CD4-positive, alpha-beta memory T cell (primary cell): ENCODE measurements at regions not wholly inside any gene's neighbourhood (a gene's known extent, or its start where the extent isn't known, plus 50 kb on each side); places are given as distances from the start of the nearest gene placed in this dataset.

ENCODE experiments used
- CTCF ChIA-PET: fragments of 350-600 bp; sonication (Branson Sonifier 250); formaldehyde crosslinking; loops from one replicate; lab custom pipeline; 2021; ENCODE audit warnings: inconsistent platforms; ENCODE audit not compliant: partially characterized antibody; lab: Charles Lee
- POLR2A ChIA-PET: fragments of 350-600 bp; sonication (Branson Sonifier 250); formaldehyde crosslinking; loops from one replicate; lab custom pipeline; 2021; ENCODE audit not compliant: partially characterized antibody; lab: Charles Lee
- DNase-seq, 5 donors: peaks; one replicate each; pipeline versions ENCODE4 v3.0.0 to v3.0.0-alpha.2; 2020 to 2022; ENCODE audit warnings: mixed read lengths in 1 of 5
- H3K27ac ChIP-seq: one replicate; pipeline ENCODE4 v1.7.0; 2013; ENCODE audit warnings: low read depth, low read length
- H3K27me3 ChIP-seq: 2 replicates; pipeline ENCODE4 v1.7.0; 2013; ENCODE audit warnings: mild to moderate bottlenecking, low read length, moderate library complexity; ENCODE audit not compliant: insufficient read depth
- H3K36me3 ChIP-seq: 2 replicates; pipeline ENCODE4 v1.7.0; 2013; ENCODE audit warnings: mild to moderate bottlenecking, low read length, moderate library complexity; ENCODE audit not compliant: insufficient read depth
- H3K4me1 ChIP-seq: 2 replicates; pipeline ENCODE4 v1.7.0; 2013; ENCODE audit warnings: mild to moderate bottlenecking, low read length, moderate library complexity; ENCODE audit not compliant: insufficient read depth
- H3K4me3 ChIP-seq, 2 donors: one replicate each; pipeline ENCODE4 v1.7.0; 2013; ENCODE audit warnings: low read length in 2 of 2, mild to moderate bottlenecking in 1 of 2
- H3K9me3 ChIP-seq, 2 donors: one replicate each; pipeline ENCODE4 v1.7.0; 2013; ENCODE audit warnings: low read length in 2 of 2, control low read depth in 1 of 2; ENCODE audit not compliant: control insufficient read depth in 1 of 2
- H3K27ac Mint-ChIP-seq, 7 donors: one replicate each; pipeline ENCODE4 v1.8.0; 2020 to 2021; ENCODE audit warnings: mixed read lengths in 7 of 7, mild to moderate bottlenecking in 6 of 7, inconsistent platforms in 3 of 7, moderate library complexity in 3 of 7
- H3K27me3 Mint-ChIP-seq, 2 donors: one replicate each; pipeline ENCODE4 v1.8.0; 2020 to 2021; ENCODE audit warnings: mixed read lengths in 2 of 2
- H3K36me3 Mint-ChIP-seq, 2 donors: one replicate each; pipeline ENCODE4 v1.8.0; 2020 to 2021; ENCODE audit warnings: mixed read lengths in 2 of 2, inconsistent platforms in 1 of 2, mild to moderate bottlenecking in 1 of 2
- H3K4me1 Mint-ChIP-seq, 4 donors: one replicate each; pipeline ENCODE4 v1.8.0; 2020 to 2021; ENCODE audit warnings: mixed read lengths in 4 of 4, mild to moderate bottlenecking in 1 of 4
- H3K4me3 Mint-ChIP-seq, 8 donors: one replicate each; pipeline ENCODE4 v1.8.0; 2020 to 2021; ENCODE audit warnings: mixed read lengths in 8 of 8, mild to moderate bottlenecking in 7 of 8, moderate library complexity in 6 of 8, inconsistent platforms in 3 of 8
- H3K9me3 Mint-ChIP-seq, 8 donors: one replicate each; pipeline ENCODE4 v1.8.0; 2020 to 2021; ENCODE audit warnings: mixed read lengths in 8 of 8, mild to moderate bottlenecking in 5 of 8, inconsistent platforms in 3 of 8, moderate library complexity in 1 of 8
- intact Hi-C: fragments of 100-400 bp; cut with micrococcal nuclease; formaldehyde crosslinking; loops from one replicate; pipeline ENCODE4 v1.15.1; 2023

DNA sequence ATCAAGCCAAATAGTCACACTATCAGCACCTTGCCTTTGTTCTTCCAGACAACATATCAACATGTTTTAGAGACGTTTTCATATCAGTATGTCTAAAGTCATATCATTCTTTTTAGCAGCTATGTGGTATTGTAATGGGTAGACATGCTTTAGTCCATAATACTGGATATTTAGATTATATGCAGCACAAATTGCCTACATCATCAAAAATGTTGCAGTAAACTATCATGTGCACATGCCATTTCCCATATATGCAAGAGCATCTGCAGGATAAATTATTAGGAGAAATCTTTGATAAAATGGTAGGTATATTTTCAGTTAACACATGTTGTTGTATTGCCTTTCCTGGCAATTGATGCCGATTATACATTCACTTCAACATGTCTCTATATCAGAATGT, 636.5 kb downstream of the XIRP2 start:
- Mint-ChIP-seq H3K4me1 (no peaks in the 10 kb centered on the region), H3K4me3 (no peak overlapping the region), H3K9me3 (peaks cover 0 to 4% (median 0%) of the 10 kb centered on the region in 8 donors), H3K27me3 (no peaks in the 10 kb centered on the region), H3K27ac (no peak overlapping the region), H3K36me3 (no peaks in the 10 kb centered on the region)
- no peak for DNase-seq
- POLR2A ChIA-PET: no interaction called here
- no peaks in the 10 kb centered on the region for H3K36me3 ChIP-seq
- no peaks in the 10 kb centered on the region for H3K4me1 ChIP-seq
- no peaks in the 10 kb centered on the region for H3K9me3 ChIP-seq
- intact Hi-C loops: no loop called here
- no peaks in the 10 kb centered on the region for H3K27me3 ChIP-seq
- CTCF ChIA-PET: no interaction called here
- H3K4me3 ChIP-seq: no peak overlapping the region
- H3K27ac ChIP-seq: no peak overlapping the region

DNA sequence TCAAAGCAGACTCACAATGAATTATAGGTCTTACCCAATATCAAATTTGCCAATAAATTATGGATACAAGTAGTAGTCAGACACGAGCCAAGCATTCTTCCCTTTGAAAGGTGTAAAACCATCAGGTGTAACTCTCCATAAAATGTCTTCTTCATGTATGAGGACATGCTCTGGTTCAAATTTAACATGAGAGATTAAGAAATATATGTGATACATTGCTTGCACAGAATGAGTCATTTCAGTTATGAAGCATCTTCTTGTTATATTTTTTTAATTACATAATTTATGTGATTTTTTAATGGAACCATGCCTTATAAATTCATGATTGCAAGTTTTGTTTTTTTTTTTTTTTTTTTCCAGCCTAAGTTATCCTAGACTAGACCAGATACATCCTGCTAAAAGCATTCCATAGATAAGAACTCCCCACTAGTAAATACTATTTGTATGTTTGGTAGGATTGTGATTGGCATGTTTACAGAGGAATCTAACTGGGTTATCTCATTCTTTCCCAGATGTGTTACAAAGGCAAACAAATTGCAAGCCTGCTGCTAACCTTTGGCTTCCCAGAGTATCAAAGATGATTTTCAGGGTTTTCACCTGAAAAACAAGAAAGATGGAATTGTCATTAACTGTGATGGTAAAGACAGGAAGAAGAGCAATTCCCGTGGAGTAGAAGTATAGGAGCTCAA, 621.9 kb downstream of the XIRP2 start:
- no peaks in the 10 kb centered on the region for H3K36me3 ChIP-seq
- H3K4me1 ChIP-seq: no peaks in the 10 kb centered on the region
- H3K4me3 ChIP-seq: no peak overlapping the region
- CTCF ChIA-PET: no interaction called here
- Mint-ChIP-seq H3K27me3 (no peaks in the 10 kb centered on the region), H3K4me3 (no peak overlapping the region), H3K9me3 (peaks cover 0 to 2% (median 0%) of the 10 kb centered on the region in 8 donors), H3K27ac (no peak overlapping the region), H3K4me1 (no peaks in the 10 kb centered on the region), H3K36me3 (no peaks in the 10 kb centered on the region)
- H3K9me3 ChIP-seq: no peaks in the 10 kb centered on the region
- POLR2A ChIA-PET: no interaction called here
- intact Hi-C loops: no loop called here
- no peak for DNase-seq
- no peak overlapping the region for H3K27ac ChIP-seq
- H3K27me3 ChIP-seq: no peaks in the 10 kb centered on the region

DNA sequence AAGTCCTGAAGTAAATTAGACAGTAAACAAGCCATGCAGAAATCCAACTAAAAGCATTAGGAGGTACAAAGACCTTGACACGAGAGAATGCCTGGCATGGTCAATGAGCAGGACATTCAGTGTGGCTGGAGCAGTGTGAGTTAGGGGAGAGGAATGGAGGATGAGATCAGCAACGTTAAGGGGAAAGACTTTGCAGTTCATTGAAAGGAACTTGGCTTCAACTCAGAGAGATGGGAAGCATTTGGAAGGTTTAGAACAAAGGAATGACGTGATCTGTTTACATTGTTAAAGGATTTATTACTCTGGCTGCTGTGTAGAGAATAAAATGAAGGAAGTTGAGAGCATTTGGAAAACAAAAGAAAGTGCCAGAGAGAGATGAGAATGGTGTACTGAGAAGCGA, 621.3 kb downstream of the XIRP2 start:
- POLR2A ChIA-PET: no interaction called here
- no peak overlapping the region for H3K4me3 ChIP-seq
- H3K27ac ChIP-seq: no peak overlapping the region
- intact Hi-C loops: no loop called here
- Mint-ChIP-seq H3K36me3 (no peaks in the 10 kb centered on the region), H3K9me3 (peaks cover 0 to 2% (median 0%) of the 10 kb centered on the region in 8 donors), H3K27me3 (no peaks in the 10 kb centered on the region), H3K27ac (no peak overlapping the region), H3K4me1 (no peaks in the 10 kb centered on the region), H3K4me3 (no peak overlapping the region)
- H3K9me3 ChIP-seq: no peaks in the 10 kb centered on the region
- H3K27me3 ChIP-seq: no peaks in the 10 kb centered on the region
- no peaks in the 10 kb centered on the region for H3K4me1 ChIP-seq
- H3K36me3 ChIP-seq: no peaks in the 10 kb centered on the region
- CTCF ChIA-PET: no interaction called here
- no peak for DNase-seq

DNA sequence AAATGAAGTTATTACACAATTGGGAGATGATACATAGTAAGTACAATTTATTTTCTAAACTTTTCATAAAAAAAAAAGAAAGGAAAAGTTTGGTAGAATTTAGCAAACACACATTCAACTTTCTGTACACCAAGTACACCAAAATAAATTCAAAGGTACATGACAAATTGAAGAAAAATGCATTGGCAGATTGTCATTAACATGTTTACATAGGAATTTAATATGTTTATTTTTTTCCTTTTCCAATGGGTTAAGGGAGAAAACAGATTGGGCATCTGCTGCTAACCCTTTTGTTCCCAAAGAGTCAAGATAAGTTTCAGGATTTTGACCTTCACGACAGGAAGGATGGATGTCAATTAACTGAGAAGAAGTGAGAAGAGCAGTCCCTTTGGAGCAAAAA, 620.4 kb downstream of the XIRP2 start:
- intact Hi-C loops: no loop called here
- Mint-ChIP-seq H3K27me3 (no peaks in the 10 kb centered on the region), H3K27ac (no peak overlapping the region), H3K4me3 (no peak overlapping the region), H3K9me3 (peaks cover 0 to 2% (median 0%) of the 10 kb centered on the region in 8 donors), H3K36me3 (no peaks in the 10 kb centered on the region), H3K4me1 (no peaks in the 10 kb centered on the region)
- POLR2A ChIA-PET: no interaction called here
- H3K9me3 ChIP-seq: no peaks in the 10 kb centered on the region
- DNase-seq: no peak
- no peak overlapping the region for H3K27ac ChIP-seq
- CTCF ChIA-PET: no interaction called here
- H3K4me3 ChIP-seq: no peak overlapping the region
- no peaks in the 10 kb centered on the region for H3K36me3 ChIP-seq
- no peaks in the 10 kb centered on the region for H3K4me1 ChIP-seq
- no peaks in the 10 kb centered on the region for H3K27me3 ChIP-seq

DNA sequence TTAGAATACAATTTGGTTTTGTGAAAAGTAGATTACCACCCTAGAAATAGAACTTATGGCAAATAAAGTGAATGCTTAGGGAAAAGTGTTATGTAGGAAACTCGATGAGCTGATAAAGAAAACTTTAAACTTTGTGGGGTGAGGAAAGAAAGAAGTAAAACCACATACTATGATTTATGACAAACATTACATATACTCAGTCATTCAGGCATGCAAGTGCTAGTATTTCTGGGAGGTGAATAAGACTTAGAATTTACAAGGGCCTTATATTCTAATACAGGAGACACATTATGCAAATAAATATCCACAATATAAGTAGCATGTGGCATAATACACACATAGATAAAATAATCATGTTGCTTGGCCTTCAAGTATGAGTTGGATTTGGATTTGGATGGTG, 618.1 kb downstream of the XIRP2 start:
- no peak overlapping the region for H3K27ac ChIP-seq

DNA sequence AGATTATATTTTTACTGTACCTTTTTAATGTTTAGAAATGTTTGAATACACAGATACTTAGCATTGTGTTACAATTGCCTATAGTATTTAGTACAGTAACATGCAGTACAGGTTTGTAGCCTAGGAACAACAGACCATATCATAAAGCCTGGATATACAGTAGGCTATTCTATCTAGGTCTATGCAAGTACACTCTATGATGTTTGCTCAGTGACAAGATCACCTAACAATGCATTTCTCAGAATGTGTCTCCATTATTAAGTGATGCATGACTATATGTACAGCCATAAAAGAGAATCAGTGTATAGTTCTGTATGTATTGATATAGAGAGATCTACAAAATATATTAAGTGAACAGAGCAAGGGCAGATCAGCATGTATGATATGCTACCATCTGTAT, 616.4 kb downstream of the XIRP2 start:
- Mint-ChIP-seq H3K27me3 (no peaks in the 10 kb centered on the region), H3K27ac (no peak overlapping the region), H3K36me3 (no peaks in the 10 kb centered on the region), H3K9me3 (peaks cover 0 to 5% (median 2%) of the 10 kb centered on the region in 8 donors), H3K4me3 (no peak overlapping the region), H3K4me1 (no peaks in the 10 kb centered on the region)
- Histone ChIP-seq H3K9me3 (no peaks in the 10 kb centered on the region), H3K36me3 (no peaks in the 10 kb centered on the region), H3K4me3 (no peak overlapping the region), H3K27me3 (no peaks in the 10 kb centered on the region), H3K4me1 (no peaks in the 10 kb centered on the region), H3K27ac (no peak overlapping the region)
- ChIA-PET POLR2A (no interaction called here), CTCF (no interaction called here)
- DNase-seq: no peak
- intact Hi-C loops: no loop called here

More for the DNA sequence above, 618.1 kb downstream of the XIRP2 start:
- no peak for DNase-seq
- no peaks in the 10 kb centered on the region for H3K4me1 ChIP-seq
- H3K36me3 ChIP-seq: no peaks in the 10 kb centered on the region
- intact Hi-C loops: no loop called here
- H3K9me3 Mint-ChIP-seq: peaks cover 0 to 5% (median under 1%) of the 10 kb centered on the region in 8 donors
- no peaks in the 10 kb centered on the region for H3K27me3 Mint-ChIP-seq
- ChIA-PET CTCF (no interaction called here), POLR2A (no interaction called here)
- H3K4me3 Mint-ChIP-seq: no peak overlapping the region
- H3K4me1 Mint-ChIP-seq: no peaks in the 10 kb centered on the region
- H3K9me3 ChIP-seq: no peaks in the 10 kb centered on the region
- H3K27me3 ChIP-seq: no peaks in the 10 kb centered on the region
- no peaks in the 10 kb centered on the region for H3K36me3 Mint-ChIP-seq
- H3K4me3 ChIP-seq: no peak overlapping the region
- no peak overlapping the region for H3K27ac Mint-ChIP-seq

DNA sequence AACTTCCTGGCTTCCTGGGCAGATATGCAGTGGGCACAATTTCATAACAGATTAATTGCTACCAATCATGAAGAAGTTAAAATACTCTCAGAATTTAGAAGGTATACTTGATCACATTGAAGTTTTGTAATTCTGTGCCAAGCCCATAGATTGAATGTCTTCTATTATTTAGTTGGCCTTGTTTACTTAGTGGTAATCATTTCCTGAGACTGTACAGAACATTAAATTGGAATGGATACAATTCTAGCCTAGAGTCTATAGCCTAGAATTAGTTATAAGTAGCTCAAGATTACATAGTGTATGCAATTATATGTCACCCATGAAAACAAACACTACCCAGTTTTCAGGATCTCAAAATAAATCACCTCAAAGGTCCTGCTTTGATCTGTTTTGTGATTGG, 615.8 kb downstream of the XIRP2 start:
- Histone ChIP-seq H3K36me3 (no peaks in the 10 kb centered on the region), H3K4me1 (no peaks in the 10 kb centered on the region), H3K27ac (no peak overlapping the region), H3K4me3 (no peak overlapping the region), H3K27me3 (no peaks in the 10 kb centered on the region), H3K9me3 (no peaks in the 10 kb centered on the region)
- Mint-ChIP-seq H3K27me3 (no peaks in the 10 kb centered on the region), H3K27ac (no peak overlapping the region), H3K9me3 (peaks cover 0 to 5% (median 2%) of the 10 kb centered on the region in 8 donors), H3K36me3 (no peaks in the 10 kb centered on the region), H3K4me1 (no peaks in the 10 kb centered on the region), H3K4me3 (no peak overlapping the region)
- CTCF ChIA-PET: no interaction called here
- POLR2A ChIA-PET: no interaction called here
- intact Hi-C loops: no loop called here
- DNase-seq: no peak

DNA sequence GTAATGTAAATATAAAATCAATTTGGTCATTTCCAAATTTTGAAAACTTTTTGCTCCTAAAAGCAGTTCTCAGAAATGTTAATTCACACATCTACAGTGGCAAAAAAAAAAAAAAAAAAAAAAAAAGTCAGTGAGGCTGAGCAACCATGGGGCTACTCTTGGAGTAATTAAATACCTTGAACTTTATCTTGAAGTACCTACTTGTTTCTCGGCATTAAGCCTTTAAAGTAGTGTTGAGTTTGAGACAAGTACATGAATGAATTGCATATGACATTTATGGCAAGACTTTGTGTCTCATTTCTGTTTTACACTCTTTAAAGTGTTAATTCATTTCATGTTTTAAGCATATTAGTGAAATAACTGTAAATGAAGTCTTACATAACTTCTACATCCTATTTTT, 613.3 kb downstream of the XIRP2 start:
- no peaks in the 10 kb centered on the region for H3K27me3 ChIP-seq
- Mint-ChIP-seq H3K9me3 (peaks cover 0 to 5% (median 2%) of the 10 kb centered on the region in 8 donors), H3K4me1 (no peaks in the 10 kb centered on the region), H3K27ac (no peak overlapping the region), H3K27me3 (no peaks in the 10 kb centered on the region), H3K4me3 (no peak overlapping the region), H3K36me3 (no peaks in the 10 kb centered on the region)
- no peak overlapping the region for H3K4me3 ChIP-seq
- H3K36me3 ChIP-seq: no peaks in the 10 kb centered on the region
- ChIA-PET POLR2A (no interaction called here), CTCF (no interaction called here)
- H3K9me3 ChIP-seq: no peaks in the 10 kb centered on the region
- no peak for DNase-seq
- no peaks in the 10 kb centered on the region for H3K4me1 ChIP-seq
- intact Hi-C loops: no loop called here
- H3K27ac ChIP-seq: no peak overlapping the region
